ENCODE measurements at regions not wholly inside any gene's neighbourhood (a gene's known extent, or its start where the extent isn't known, plus 50 kb on each side); places are given as distances from the start of the nearest gene placed in this dataset.

DNA sequence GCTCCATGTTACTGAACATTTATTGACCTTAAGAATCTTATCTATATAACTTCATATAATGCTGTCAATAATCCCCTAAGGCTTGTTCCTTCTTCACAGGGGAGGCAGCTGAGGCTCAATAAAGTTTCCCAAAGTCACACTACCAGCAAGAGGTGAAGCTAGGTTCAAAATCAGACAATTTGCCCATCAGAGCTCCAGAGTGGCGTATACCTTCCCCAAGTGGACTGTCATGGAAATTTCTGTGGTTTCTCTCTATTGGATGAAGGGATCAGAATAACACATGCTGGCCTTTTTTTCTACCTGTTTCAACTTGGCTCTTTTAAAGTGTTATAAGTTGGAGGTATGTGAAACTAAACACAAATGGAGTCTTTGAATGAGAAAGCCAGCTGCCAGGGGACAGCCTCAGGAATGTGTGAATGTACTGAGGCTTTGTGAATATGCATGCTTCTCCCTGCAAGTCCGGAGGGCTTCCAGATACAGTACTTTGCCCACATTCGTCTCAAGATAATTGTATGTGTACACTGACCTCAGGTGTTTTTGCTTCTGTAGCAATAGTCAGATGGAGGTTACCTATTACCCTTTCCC lies 656.3 kb upstream of the CELF2 start:
- no peak for DNase-seq (ENCODE audit: low spot score)

DNA sequence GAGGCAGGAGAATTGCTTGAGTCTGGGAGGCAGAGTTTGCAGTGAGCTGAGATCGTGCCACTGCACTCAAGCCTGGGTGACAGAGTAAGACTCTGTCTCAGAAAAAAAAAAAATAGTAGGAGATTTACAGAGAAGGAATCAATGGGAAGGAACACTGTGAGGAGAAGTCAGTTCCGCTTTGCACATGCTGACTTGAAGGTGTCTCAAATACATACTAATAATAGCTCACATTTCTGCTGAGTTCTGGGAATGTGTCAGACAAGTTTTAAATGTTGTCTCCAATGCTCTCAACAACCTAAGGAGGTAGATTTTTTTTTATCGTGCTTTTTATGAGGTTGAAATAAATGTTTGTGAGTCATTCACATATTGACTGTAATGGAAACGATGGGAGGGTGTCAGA lies 654.9 kb upstream of the CELF2 start:
- no peak for DNase-seq (ENCODE audit: low spot score)

DNA sequence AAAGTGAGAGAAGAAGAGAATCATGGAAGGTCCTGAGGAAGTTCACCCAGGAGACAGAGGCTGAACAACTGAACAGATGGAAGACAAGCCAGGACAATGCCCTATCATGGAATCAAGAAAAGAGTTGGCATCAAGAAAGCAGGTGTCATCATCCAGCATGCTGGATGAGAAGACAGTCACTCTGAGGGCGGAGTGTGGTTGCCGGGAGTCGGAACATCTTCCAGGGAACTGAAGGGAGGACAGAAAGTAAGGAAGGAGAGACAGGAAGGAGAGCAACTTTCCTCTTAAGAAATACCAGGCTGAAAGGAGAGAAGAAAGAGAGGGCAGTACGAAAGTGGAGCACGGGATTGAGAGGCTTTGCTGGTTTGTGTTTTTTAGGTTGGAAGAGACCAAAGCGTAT lies 654.5 kb upstream of the CELF2 start:
- DNase-seq (ENCODE audit: low spot score): no peak

DNA sequence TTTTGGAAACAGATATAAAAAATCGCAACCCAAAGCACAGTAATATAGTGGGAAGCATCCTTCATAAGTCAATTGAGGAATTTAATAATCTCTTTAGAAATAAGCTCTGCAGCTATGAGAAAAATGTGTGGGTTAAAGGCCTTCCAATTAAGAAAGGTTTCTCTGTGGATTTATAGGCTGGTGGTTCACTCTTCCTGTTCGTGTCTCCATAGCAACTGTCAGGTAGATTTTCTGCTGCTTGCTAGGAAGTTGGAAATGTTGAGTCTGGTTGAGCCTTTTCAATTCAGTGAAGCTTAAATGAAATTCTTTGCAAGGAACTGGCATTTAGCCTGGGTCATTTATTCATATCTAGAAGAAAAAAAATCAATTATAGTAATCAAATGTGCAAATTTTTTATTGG lies 652.8 kb upstream of the CELF2 start:
- no peak for DNase-seq (ENCODE audit: low spot score)

DNA sequence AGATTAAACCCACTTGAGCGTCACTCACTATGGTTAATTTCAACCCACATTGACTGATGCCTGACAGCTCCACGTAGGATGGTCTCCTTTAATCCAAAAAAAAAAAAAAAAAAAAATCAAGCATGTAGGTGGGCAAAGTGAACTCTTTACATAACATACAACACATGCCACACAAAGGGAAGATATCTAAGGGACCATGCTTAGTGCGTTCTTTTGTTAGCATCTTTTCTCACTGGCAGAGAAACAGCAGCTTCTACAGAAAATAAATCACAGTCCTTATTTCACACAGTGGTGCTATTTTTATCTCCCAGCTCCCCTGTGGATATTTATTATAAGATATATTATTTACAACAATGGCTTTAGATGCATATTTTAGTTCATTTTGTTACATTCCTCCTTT lies 652.0 kb upstream of the CELF2 start:
- no peak for DNase-seq (ENCODE audit: low spot score)

DNA sequence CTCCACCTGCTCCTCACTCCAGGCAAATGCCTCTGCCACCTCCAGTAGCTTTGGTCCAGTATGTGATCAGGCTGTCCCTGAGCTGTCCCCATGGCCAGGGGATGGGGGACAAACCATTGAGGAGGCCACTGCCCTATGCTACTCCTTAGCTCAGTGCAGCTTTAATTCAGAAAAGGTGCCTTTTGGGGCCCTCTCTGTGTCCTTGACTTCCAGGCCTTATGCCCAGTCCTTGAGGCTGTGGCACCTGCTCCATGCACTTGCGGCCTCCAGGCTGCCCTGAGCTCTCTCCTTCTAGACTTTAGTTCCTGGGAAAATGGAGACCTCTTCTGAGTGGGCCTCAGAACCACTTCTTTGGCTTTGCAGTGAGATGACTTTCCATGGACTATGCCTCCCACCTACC lies 650.8 kb upstream of the CELF2 start:
- no peak for DNase-seq (ENCODE audit: low spot score)

DNA sequence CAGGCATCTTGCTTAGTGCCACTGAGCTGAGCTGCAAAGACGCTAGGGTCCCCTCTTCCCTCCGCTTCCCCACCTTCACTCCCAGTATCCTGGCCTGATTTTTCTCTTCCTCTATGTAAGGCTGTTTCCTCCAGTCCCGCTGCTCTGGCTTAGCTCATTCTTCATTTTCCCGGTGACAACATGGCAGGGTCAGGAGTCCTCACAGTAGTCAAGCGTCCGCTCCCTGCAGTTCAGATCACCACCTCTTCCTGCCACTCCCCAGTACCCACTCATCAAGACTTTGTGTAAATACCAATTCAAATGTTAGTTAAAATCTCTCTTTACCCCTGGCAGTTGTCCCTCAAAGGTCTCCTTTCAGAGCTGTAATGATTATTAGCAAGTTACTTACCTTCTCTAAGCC lies 650.4 kb upstream of the CELF2 start:
- no peak for DNase-seq (ENCODE audit: low spot score)

DNA sequence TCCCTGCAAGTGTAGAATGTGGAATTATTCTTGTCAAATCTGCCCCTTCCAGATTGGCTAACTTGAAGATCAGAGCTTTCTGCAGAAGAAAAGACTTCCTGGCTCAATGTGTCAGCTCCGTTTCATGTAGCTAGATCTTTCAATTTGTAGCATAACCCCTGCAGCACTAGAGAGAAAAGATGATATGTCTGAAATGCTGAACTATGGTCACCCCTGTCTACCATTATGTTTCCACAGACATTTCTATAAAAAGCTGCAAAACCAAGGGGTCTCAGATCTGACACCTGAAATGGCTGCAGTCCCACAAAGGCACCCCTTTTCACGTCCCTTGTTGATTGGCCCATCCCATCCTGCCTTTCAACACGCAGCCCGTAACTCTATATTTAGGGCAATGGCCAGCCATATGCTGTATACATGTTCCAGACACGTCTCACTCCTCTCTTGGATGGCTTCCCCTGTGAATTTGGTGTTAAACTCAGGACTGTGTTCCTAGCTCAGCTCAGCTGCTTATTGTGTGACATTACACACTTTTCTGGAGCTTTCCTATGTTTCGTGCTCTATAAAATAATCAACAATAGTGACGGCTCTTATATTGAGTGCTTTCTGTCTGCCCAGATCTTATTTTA lies 648.6 kb upstream of the CELF2 start:
- DNase-seq (ENCODE audit: low spot score): no peak

DNA sequence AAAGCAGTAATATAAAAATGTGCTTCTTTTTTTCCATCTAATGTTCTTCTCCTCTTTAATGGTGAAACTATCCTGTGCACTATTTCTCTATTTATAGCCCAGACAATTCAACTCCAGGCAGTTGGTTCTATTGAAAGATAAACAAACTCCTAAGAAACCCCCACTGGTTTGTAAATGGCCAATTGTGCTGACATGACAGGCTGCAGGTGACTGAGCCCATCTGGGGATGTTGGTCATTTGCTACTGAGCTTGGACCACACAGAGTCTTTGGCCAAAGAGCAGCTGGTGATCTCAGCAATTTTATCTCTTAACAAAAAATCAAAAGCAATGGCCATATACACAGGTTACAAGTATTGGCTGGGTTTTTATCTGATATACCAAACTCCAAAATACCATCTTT lies 631.8 kb upstream of the CELF2 start:
- DNase-seq (ENCODE audit: low spot score): no peak

DNA sequence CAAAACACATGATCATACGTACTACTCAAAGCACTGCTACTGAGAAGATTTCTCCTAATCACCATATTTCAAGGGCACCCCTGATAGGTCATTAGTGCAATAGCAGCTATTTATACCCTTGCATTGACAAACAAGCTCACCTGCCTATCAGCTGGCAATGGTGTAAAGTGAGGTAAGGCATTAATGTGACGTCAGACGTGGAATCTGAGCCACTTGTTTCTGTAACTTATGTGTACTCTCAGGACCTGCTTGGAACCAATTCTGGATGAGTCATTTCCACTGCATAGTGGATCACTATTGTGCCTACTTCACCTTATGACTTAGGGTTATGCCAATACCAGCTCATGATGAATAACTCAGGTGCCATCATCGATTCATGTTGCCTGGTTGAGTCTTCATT lies 628.5 kb upstream of the CELF2 start:
- no peak for DNase-seq (ENCODE audit: low spot score)

DNA sequence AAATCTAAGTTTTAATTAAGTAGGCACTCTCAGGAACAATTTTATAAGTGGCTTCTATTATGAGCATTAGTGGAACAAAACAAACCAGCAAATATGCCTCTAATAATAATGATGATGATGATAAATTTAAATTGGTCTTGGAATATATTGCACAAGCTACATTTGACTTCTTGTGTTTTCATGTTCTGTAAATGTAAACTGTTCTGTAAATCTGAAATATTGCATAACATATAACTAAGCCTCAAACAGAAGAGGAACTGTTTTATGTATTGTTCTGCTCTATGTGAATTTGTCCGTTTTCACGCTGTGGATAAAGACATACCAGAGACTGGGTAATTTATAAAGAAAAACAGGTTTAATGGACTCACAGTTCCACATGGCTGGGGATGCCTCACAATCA lies 625.2 kb upstream of the CELF2 start:
- DNase-seq (ENCODE audit: low spot score): no peak

DNA sequence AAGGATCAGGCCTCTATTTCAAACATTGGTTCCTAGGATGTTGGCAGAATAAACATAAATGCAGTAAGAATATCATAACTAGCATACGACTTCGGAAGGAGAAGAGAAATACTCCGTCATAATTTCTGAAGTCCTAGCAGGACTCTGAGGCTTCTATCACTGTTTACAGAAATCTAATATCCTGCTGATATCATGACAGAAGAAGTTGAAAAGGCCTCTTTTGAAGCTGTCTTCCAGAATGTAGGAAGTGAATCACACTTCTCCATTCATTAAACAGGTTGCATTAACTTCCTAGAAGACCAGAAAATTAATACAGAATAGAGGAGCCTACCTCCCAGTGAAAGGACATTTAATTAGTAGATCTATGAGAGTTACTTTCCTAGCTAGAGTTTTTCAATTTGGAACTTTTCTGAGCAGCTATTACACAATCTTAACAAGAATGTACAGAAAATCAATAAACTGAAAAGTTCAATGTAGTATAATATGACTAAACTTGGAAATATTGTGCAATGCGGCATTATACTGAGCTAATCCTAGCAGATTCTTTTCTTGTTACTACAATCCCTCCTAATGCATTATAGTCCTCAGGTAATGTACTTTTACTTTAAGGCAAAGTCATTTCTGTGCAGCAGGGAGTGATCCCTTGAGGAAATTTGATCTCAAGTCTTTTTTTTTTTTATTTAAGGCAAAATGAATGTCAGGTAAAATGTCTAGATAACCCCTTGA lies 622.6 kb upstream of the CELF2 start:
- no peak for DNase-seq (ENCODE audit: low spot score)

DNA sequence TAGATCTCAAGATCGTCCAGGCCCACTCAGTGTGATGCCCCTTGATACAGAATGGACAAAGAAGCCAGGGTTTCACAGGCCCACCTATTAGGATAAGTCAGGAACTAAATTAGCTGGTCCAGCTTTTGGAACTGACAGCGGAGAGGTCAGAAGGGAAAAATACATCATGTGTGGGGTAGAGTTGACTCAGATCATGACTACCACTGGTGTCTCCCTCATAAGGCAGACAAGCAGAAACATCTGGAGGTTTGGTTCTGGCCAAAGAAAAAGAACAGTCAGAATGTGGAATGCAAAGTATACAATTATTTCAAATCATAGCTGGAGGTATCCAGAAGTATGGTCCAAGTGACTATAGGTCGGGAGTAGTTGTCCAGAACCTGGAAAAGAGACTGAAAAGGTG lies 621.1 kb upstream of the CELF2 start:
- no peak for DNase-seq (ENCODE audit: low spot score)

DNA sequence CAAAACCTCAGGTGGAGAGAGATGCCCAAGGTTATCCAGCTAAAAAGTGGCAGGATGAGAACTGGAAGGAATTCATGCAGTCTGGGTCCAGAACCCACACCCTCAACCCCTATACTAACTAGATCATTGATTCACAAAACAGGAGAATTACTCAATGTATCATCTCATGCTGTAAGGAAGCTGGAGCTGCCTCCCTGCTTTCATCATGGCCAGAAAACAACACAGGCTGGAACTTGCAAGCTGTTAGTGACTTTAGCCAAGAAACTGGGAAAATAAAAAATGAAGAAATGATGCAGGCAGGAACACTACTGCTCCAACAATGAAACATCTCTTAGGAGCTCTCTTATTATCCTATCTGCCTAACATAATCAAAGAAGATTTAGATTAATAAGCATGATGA lies 619.8 kb upstream of the CELF2 start:
- no peak for DNase-seq (ENCODE audit: low spot score)

DNA sequence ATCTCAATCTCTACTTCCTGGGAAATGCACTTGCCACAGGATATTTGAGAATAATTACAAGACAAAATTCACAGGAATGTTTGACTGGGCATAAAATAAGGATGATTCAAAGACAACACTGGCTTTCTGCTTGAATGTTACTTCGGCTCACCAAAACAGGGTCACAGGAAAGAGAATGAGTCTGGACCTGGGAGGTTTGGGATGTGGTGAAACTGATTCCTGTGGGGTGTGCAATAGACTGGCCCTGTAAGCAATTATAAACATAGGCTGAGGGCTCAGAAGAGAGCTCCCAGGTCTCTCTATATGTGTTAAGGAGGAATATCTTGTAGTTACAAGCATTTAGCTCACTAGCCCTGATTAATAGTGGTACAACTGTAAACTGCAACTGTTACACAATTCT lies 613.9 kb upstream of the CELF2 start:
- DNase-seq (ENCODE audit: low spot score): no peak

DNA sequence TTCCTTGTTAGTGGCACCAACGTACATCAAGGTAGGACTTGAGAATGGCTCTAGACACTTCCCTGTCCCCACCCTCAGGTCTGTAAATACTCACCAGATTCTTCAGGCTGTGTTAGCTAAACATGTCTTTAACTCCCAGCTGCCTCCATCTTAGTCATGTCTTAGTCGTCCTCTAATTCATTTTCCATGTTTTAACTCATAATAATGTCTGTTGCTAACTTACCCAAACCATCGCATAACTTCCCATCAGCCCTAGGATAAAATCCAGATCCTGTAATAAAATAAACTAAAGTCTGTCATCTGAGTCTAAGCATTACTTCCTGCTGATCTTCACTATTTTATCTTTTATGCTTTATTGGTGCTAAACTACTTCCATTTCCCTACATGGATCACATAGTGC lies 600.0 kb upstream of the CELF2 start:
- no peak for DNase-seq (ENCODE audit: low spot score)

DNA sequence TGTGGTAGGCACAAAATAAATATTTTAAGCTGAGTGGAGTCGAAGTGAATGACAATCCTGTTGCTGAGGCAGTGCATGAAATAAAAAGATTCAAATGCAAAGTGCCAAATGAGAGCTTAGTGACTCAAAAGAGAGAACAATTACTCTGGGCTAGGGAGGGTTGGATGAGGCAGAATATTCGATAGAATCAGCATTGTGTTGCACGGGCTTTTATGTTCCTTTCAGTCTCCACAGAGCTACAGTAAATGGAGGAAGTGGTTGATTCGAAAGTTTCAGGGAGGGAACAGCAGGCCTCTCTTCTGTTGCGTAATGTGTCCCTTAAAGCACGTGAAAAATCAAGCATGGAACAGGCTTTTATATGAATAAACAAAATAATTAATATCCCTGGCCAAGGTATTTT lies 599.3 kb upstream of the CELF2 start:
- no peak for DNase-seq (ENCODE audit: low spot score)

DNA sequence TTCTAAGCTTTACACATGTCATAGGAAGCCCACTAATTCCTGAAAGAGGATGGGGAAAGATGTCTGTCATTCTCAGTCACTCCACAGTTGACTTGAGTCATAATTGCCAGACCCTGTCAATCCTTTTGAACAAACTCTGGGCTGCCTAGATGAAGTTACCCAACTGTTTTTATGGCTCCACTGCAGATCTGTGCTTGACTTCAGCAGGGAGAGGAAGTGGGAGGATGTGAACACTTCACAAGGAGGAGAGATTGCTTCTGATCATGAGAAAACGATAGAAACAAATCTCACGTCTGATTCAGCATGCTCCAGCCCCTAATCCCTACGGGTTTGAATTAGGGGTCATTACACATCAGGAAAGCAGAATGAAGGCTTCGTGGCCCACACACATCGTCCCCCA lies 596.6 kb upstream of the CELF2 start:
- DNase-seq (ENCODE audit: low spot score): no peak

DNA sequence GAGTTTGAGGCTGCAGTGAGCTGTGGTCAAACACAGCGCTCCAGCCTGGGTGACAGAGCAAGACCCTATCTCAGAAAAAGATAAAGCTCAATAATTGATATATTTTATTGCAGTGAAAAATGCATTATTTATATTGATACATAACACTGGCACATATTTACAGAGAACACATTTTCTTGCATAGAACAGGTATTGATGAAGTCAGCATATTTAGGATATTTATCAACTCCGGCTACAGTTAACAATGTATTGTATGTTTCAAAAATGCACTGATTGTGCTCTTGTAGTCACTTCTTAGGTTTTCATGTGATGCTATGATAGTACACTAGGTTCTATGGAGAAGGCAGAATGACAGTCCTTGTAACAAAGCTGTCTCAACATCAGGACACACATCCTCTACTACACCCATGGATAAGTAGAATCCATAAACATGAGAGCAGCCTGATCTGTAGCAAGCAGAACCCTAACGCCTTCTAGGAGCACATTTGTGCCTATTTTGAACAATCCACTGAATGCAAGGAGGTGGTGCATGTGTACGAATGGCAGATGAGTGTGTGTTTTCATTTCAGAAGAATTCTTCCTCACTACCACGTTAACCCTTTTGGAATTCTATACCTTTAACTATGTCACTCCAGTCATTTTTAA lies 586.1 kb upstream of the CELF2 start:
- no peak for DNase-seq (ENCODE audit: low spot score)

DNA sequence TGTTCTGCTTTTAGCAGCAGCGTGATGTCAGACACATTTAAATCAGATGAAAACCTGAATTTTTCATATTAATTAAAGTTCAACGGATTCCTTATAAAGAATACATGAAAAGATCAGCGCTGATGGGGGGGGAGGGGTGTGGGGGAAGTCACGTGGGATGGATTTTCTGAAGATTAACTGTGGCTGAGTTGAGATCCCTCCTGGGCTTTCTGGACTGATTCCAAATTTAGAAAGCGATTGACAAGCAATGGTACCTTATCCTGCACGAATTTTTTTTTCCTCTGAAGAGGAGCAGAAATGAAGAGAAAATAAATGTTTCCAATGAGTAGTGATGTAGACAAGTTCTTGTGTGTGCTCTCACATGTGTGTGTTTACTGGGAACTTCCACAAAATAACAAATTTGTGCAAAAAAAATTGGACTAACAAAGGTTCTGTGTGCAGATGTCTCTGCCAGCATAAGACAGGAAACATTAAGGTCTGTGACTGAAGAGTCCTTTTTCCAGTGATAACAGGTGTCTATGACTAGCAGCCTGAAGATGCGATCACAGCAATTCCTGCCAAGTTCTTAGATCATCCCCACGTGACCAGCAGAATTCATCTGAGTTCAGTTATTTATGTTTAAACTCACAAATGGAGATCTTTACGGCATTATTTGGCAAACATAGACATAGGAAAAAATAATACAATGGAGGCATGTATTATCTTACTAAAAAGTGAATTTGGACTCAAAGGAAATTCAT lies 585.2 kb upstream of the CELF2 start:
- DNase-seq (ENCODE audit: low spot score): no peak

DNA sequence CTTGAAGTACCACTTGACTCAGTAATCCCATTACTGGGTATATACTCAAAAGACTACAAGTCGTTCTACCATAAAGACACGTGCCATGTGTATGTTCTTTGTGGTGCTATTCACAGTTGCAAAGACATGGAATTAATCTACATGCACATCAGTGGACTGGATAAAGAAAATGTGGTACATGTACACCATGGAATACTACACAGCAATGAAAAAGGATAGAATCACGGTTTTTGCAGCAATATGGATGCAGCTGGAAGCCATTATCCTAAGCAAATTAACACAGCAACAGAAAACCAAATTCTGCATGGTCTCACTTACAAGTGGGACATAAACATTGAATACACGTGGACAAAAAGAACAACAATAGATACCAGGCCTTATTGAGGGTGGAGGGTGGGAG lies 583.4 kb upstream of the CELF2 start:
- no peak for DNase-seq (ENCODE audit: low spot score)

DNA sequence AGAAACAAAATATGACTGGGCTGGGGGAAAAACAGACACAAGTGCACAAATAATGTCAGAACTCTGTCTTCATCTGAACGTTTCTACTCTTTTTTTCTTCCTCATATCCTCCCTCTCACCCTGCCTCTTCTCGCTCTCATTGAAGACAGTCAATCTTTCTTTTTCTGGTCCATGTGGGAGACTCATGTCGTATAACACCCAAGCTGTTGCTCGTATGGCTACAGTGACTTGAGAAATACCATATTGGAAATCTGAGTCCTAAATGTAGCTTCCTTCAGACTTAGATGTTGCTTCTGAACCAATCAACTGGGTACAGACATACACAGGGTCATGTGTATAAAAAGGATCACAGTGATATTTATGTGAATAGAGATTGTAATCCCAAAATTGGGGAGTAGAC lies 579.8 kb upstream of the CELF2 start:
- no peak for DNase-seq (ENCODE audit: low spot score)
